HG03280 (cell line): ENCODE measurements at regions not wholly inside any gene's neighbourhood (a gene's known extent, or its start where the extent isn't known, plus 50 kb on each side); places are given as distances from the start of the nearest gene placed in this dataset.

Experiments
- ATAC-seq: cut with Tn5 transposase; IDR thresholded peaks from one replicate; pipeline ENCODE4 v1.9.1; 2021; ENCODE audit warnings: mild to moderate bottlenecking, moderate library complexity; ENCODE audit not compliant: unreplicated experiment

- no peak for ATAC-seq
Measured at GRCh38 chr4:122555216-122555615, 65.7 kb downstream of the IL21 start.

- no peak for ATAC-seq
Measured at GRCh38 chr4:122553432-122553831, 67.4 kb downstream of the IL21 start.

GRCh38 chr4:122552898-122553297 lies 68.0 kb downstream of the IL21 start:
- no peak for ATAC-seq

- ATAC-seq = no peak
Measured at GRCh38 chr4:122548886-122549630, 71.8 kb downstream of the IL21 start.

- no peak for ATAC-seq
Measured at GRCh38 chr4:122548452-122548851, 72.4 kb downstream of the IL21 start.

GRCh38 chr4:122542411-122543236 lies 78.2 kb downstream of the IL21 start:
- peak; percentile 81 for ATAC-seq

GRCh38 chr4:122541996-122542395 lies 78.9 kb downstream of the IL21 start:
- peak; percentile 19 for ATAC-seq

- ATAC-seq = no peak
Measured at GRCh38 chr4:122540838-122541237, 80.0 kb downstream of the IL21 start.

- no peak for ATAC-seq
Measured at GRCh38 chr4:122539861-122540465, 80.9 kb downstream of the IL21 start.

- no peak for ATAC-seq
Measured at GRCh38 chr4:122537388-122538135, 81.0 kb upstream of the IL2 start.

GRCh38 chr4:122536001-122536400 lies 79.5 kb upstream of the IL2 start:
- no peak for ATAC-seq

GRCh38 chr4:122534776-122535175 lies 78.3 kb upstream of the IL2 start:
- no peak for ATAC-seq

GRCh38 chr4:122533841-122534240 lies 77.3 kb upstream of the IL2 start:
- no peak for ATAC-seq

GRCh38 chr4:122532766-122533165 lies 76.2 kb upstream of the IL2 start:
- ATAC-seq = no peak

- no peak for ATAC-seq
Measured at GRCh38 chr4:122531514-122531913, 75.0 kb upstream of the IL2 start.

- ATAC-seq = no peak
Measured at GRCh38 chr4:122531038-122531437, 74.5 kb upstream of the IL2 start.

GRCh38 chr4:122528879-122529278 lies 72.4 kb upstream of the IL2 start:
- no peak for ATAC-seq

GRCh38 chr4:122525865-122526264 lies 69.3 kb upstream of the IL2 start:
- ATAC-seq = no peak

GRCh38 chr4:122524176-122524575 lies 67.7 kb upstream of the IL2 start:
- no peak for ATAC-seq

GRCh38 chr4:122522944-122523343 lies 66.4 kb upstream of the IL2 start:
- ATAC-seq = no peak

- ATAC-seq = no peak
Measured at GRCh38 chr4:122517345-122517744, 60.8 kb upstream of the IL2 start.
